ENCODE measurements at regions not wholly inside any gene's neighbourhood (a gene's known extent, or its start where the extent isn't known, plus 50 kb on each side); places are given as distances from the start of the nearest gene placed in this dataset.

GRCh38 chr11:110774138-110775014 is 62.1 kb upstream of the ARHGAP20 start:
- in situ Hi-C loops (cut with MboI; ENCODE audit: low pct_unique_long_range_greater_than_20kb, low sequenced_read_pairs, unreplicated experiment): no loop called here
- DNase-seq (ENCODE audit: low spot score): no peak
- TF ChIP-seq CTCF (IDR thresholded peaks at IDR 0.05; ENCODE audit: extremely low read depth, insufficient read depth, missing control alignments): no peak

DNA sequence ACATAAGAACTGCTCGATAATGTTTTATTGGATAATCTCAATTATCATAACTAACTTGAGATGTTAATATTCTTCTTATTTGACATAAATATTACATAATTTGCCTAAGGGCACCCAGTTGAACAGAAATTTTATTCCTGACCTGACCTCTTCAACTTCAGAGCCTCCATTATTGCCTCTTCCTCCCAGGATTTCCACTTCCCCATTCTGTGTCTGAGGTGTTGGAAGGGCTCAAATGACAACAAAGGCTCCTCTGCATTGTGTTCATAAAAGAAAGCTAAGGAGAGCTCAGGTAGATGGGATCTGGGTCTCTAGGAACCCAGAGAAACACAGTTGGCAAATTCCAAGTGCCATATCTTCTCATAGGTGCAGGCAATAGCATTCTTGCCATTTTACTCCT is 61.2 kb upstream of the ARHGAP20 start:
- no peak for DNase-seq (ENCODE audit: low spot score)
- in situ Hi-C loops (cut with MboI; ENCODE audit: low pct_unique_long_range_greater_than_20kb, low sequenced_read_pairs, unreplicated experiment): no loop called here
- no peak for TF ChIP-seq CTCF (IDR thresholded peaks at IDR 0.05; ENCODE audit: extremely low read depth, insufficient read depth, missing control alignments)

DNA sequence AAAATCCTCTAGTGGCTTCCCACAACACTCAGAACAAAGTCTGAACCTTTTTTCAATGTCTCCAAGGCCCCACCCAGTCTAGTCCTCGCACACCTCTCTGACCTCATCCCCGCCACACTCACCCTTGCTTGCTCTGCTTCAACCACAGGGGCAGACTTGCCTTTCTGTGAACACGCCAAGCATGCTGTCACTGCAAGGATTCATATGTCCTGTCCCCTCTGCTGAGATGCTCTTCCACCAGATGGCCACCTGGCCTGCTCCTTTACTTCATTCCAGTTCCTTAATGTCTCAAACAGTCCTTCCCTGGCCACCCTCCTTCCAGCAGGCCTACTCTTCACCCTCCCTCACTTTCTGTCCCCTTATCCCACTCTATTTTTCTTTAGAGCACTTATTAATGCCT is 60.6 kb upstream of the ARHGAP20 start:
- in situ Hi-C loops (cut with MboI; ENCODE audit: low pct_unique_long_range_greater_than_20kb, low sequenced_read_pairs, unreplicated experiment): no loop called here
- no peak for TF ChIP-seq CTCF (IDR thresholded peaks at IDR 0.05; ENCODE audit: extremely low read depth, insufficient read depth, missing control alignments)
- DNase-seq (ENCODE audit: low spot score): no peak

GRCh38 chr11:110766316-110766715 is 54.1 kb upstream of the ARHGAP20 start:
- DNase-seq (ENCODE audit: low spot score): no peak
- in situ Hi-C loops (cut with MboI; ENCODE audit: low pct_unique_long_range_greater_than_20kb, low sequenced_read_pairs, unreplicated experiment): no loop called here
- no peak for TF ChIP-seq CTCF (IDR thresholded peaks at IDR 0.05; ENCODE audit: extremely low read depth, insufficient read depth, missing control alignments)

- in situ Hi-C loops (cut with MboI; ENCODE audit: low pct_unique_long_range_greater_than_20kb, low sequenced_read_pairs, unreplicated experiment): no loop called here
- DNase-seq (ENCODE audit: low spot score): no peak
- TF ChIP-seq CTCF (IDR thresholded peaks at IDR 0.05; ENCODE audit: extremely low read depth, insufficient read depth, missing control alignments): no peak
These were observed 52.2 kb upstream of the ARHGAP20 start for GRCh38 chr11:110764485-110764884.

GRCh38 chr11:110763249-110764011 is 51.2 kb upstream of the ARHGAP20 start:
- TF ChIP-seq CTCF (IDR thresholded peaks at IDR 0.05; ENCODE audit: extremely low read depth, insufficient read depth, missing control alignments): no peak
- in situ Hi-C loops (cut with MboI; ENCODE audit: low pct_unique_long_range_greater_than_20kb, low sequenced_read_pairs, unreplicated experiment): no loop called here
- DNase-seq (ENCODE audit: low spot score): no peak
